HG02938 (cell line): ENCODE measurements at regions not wholly inside any gene's neighbourhood (a gene's known extent, or its start where the extent isn't known, plus 50 kb on each side); places are given as distances from the start of the nearest gene placed in this dataset.
A peak's percentile ranks its signal among the peaks of the same experiment; 100 is the strongest.
"Not testable (repeated sequence)": the region's sequence is repeated elsewhere in the genome, so short reads cannot be mapped to it uniquely, and the experiment has no call there.

Experiments used
- ATAC-seq: cut with Tn5 transposase; IDR thresholded peaks from one replicate; pipeline ENCODE4 v1.9.1; 2021; ENCODE audit warnings: mild to moderate bottlenecking, moderate library complexity; ENCODE audit not compliant: unreplicated experiment

DNA sequence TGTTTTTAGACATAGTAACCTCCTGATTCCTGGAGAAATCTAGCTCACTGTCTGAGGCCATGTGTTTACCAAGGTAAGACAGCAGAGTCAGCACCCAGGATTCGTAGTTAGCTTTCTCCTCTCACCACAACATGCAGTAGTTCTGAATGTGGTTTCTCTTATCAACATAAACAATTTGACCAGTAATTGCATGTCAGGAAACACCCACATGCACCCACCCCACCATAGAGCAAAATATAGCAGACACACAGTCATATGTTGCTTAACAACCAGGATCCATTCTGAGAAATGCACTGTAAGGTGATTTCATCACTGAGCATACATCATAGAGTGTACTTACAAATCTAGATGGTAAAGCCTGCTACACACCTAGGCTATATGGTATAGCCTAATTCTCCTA is 1004.0 kb downstream of the ANKRD7 start:
- no peak for ATAC-seq

DNA sequence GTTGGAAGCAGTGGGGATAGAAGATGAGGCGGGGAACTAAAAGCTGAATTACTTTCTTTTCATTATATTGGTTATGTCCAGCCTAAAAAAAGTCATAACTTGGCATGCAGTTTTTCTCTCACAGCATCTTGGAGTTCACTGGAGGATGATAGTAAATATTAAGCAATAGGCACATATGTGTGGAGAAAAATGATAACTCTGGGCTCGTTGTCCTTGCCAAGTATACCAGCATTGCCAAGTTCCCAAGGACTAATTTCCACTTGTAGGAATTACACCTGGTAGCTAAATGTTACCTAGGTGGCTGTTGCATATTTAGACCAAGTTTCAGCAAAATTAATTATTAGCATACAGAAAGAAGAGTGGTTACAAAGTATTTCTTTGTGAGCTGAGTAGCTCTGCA is 1007.6 kb downstream of the ANKRD7 start:
- no peak for ATAC-seq

DNA sequence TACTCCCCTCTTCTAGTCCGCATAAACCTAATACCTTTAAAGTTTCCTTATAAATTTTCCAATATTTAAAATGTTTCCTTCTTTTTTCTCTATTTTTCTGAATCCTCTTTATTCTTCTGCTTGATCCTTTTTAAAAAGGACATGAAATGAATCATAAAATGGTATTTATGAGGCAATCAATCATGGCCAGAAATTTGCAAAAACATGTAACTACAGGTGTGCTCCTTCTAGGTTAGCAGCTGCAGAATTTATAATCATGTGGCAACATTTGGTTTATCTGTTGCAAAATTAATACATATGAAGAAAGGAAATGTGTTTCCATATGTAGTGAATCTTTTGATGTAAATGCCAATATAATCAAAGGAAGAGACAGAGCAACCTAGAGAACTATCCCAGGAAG is 1008.5 kb downstream of the ANKRD7 start:
- ATAC-seq = no peak

DNA sequence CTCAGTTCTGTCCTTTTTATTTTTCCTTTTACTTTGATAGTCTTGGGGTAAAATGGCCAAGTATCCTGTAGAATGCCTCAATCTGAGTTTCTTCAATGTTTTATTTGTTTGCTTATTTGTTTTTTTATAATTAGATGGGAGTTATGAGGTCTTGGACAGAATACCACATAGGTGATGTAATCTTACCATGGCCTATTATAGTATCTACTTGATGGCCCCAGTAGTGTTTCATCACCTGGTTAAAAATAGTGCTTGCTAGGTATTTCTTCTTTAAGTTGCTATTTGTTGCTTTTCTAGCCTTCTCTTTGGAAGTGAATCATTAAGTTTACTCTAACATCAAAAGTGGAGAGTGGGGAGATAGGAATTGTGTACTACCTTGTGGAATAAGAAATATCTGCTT is 1020.0 kb upstream of the KCND2 start:
- ATAC-seq = no peak

DNA sequence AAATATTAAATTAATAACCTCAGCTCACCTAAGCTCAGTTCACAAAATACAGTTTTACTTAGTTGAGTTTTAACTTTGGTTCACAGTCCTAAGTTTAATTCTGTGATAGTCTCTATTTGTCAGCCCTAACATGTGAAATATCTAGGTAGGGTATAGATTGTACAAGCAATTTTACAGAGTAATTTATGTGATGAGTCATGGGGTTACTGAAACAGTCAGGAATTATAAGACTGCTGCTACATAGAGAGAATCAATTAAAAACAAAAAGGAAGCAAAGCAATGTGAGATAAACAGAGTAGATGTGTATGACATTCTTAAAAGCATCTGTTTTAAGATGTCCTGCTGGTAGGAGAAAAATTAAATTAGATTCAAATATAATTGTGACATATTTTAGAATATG is 1018.2 kb upstream of the KCND2 start:
- ATAC-seq = no peak

DNA sequence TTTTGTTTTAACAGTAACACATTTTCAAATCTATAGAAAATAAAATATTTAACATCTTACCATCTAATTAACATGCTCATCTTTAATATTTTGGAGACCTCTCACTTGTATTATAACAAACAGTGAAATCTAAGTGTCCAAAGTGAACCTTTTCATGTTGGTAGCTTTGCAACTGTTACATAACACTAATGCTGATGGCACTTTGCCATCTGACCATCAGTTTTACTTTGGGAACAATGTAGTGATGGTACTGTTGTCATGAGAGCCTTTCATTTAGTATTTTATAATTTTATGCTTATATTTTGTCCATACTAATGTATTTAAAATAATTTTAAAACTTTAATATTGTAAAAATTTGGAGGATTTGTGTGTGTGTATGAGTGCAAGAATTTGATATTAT is 1017.0 kb upstream of the KCND2 start:
- ATAC-seq = no peak

DNA sequence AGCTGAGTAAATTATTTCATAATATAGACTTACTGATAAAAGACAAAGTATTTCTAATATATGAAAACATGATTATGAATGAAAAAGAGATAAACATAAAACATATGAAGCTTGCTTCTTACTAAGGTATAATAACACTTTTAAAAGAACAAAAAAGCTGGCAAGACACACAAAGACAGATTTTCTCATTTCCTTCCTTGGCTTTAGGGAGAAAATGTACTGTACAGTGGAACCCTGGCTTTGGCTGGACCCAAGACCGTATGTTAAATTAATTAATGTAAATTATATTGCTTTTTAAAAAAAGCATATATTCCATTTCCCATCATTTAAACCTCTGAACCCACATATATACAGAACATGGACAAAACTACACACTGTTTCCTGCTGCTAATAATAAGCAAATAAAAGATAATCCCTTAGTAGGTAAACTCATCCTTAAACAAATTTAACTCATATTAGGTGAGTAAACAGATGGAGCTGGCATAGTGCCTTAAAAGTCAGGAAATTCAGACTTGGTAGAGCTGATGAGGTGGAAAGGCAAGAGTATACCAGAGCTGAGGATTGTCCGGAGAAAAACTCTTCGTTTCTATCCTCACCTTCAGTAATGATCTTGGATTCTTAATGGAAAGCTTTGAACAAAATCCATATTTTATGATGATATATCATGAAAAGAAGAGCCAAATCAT is 1016.4 kb upstream of the KCND2 start:
- ATAC-seq = no peak

DNA sequence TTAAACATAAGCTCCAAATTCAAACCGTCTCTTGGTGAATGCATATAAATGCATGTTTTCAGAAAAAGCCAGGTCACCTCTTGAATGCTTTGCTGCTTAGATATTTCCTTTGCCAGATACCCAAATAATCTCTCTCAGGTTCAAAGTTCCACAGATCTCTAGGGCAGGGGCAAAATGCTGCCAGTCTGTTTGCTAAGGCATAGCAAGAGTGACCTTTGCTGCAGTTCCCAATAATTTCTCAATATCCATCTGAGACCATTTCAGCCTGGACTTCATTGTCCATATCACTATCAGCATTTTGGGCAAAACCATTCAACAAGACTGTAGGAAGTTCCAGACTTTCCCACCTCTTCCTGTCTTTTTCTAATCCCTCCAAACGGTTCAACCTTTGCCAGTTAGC is 1006.2 kb upstream of the KCND2 start:
- not testable (repeated sequence) for ATAC-seq

DNA sequence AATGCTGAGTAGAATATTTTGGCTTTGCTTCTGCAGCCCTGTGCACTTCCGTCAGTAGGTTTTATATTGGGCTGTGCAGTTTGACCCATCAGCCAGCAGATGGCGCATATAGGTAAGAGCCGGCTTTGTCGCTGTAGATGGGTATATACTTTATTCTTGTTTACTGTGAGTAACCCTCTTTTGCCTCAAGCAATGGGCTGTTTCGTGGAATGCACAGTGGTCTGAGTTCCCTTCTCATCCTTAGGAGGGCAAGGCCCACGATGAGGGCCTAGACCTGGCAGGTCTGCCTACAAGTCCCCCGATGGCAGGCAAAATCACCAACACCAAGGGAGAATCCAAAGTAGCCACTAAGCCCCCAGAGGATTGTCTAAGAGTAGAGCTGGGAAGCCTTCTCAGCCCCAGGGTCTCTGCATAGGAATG is 1002.9 kb upstream of the KCND2 start:
- ATAC-seq = peak; percentile 98

DNA sequence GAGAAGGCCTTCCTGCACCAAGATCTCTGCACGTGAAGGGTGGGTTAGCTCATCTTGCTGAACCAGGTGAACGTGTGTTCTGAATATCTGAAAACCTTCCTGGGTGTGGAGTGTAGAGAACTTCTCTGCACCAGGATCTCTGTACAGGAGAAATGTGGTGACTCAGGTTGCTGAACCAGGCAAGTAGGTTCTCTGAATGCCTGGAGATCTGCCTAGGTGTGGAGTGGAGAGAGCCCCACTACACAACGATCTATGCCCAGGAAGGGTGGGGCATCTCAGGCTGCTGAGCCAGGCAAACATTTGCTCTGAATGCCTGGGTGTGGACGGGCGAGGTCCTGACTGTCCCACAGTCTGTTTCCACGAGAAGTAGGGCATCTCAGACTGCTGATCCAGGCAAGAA is 1002.3 kb upstream of the KCND2 start:
- ATAC-seq = no peak

DNA sequence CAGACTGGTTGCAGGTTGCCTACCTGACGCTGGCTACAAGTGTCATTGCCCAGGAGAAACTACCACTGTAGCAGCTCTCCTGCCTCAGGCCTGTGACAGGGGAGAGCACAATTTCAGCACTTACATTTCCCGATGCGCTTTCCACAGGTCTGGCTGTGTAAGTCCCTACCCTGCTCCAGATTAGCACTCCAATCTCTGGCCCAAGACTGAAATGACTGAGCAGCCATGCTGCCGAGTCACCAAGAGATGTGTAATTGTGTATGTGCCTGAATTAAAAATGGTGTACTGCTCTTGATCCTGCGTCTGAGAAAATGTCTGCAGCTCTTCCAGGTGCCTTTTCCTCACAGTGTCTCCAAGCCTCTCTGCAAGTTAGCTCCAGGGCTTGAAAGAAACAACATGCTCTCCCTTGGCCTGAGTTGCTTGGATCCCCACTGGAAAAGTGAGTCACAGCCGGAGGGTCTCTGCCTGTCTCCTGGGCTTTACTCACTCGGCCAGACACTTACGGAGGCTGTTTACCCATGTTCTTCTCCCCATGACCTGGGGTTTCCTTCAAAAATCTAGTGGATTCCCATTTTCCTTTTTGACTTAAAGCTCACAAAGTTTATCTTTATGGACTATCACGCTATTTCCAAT is 1001.7 kb upstream of the KCND2 start:
- ATAC-seq = no peak

DNA sequence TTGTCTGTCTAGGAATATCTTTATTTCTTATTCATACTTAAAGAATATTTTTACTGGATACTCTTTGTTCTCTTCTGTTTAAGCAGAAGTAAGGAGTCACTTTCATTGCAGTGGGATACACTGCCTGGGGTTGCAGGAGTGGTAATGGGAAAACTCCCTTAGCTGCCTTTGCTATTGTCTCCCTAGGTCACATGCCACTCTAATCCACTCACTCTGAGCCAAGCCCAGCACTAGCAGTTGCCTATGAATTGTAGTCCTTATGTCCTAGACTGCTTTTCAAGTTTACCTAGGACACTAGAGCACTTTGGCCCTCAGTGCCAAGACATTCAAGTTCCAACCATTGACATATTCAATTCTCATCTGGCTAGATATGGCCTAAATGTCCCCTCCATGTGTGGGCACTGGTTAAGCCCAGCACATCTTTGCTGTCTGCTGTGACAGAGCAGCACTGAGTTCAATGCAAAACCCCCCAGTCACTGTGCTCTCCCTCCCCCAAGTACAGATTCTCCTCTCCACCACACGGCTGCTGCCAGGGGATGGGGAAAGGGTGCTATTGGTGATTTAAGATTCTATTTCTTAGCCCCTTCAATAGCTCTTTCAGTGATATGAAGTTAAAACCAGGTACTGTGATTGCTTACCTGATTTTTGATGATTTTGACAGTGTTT is 991.7 kb upstream of the KCND2 start:
- ATAC-seq = no peak

DNA sequence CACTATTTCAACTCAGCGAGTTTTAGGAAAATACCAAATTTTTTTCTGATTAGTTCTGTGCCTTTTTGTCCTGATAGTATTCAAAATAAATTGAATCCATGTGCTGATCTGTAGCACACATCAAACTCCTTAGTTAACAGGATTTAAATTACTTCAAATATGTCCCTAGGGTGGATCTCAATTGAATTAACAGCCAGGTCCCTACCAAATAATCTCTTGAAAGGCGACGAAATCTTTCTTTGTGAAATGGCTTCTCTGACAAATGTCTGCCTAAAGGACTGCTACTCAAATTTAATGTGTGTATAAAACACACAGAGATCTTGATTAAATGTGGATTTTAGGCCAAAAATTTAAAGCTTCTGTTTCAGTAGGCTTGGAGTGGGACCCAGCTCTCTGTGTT is 989.6 kb upstream of the KCND2 start:
- no peak for ATAC-seq

DNA sequence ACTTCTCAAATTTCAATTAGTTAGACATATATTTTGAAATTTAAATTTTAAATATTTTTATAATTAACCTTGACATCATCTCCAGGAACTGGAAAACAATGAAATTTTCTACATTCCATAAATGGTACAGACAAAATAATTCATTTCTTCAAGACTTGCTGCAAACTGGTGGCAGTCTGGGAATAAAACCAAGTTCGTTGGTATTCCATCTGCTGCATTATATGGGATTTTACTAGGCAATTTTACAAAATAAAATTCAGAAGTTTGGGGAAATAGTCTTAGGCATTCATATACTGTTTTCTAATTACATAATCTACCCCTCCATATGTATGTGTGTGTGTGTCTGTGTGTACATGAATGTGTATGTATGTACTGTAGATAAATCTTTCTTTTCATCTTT is 984.6 kb upstream of the KCND2 start:
- ATAC-seq = no peak

DNA sequence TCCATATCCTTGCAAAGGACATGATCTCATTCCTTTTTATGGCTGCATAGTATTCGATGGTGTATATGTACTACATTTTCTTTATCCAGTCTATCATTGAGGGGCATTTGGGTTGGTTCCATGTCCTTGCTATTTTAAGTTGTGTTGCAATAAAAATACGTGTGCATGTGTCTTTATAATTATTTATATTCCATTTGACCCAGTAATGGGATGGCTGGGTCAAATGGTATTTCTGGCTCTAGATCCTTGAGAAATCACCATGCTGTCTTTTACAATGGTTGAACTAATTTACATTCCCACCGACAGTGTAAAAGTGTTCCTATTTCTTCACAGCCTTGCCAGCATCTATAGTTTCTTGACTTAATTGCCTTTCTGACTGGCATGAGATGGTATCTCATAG is 972.6 kb upstream of the KCND2 start:
- not testable (repeated sequence) for ATAC-seq

DNA sequence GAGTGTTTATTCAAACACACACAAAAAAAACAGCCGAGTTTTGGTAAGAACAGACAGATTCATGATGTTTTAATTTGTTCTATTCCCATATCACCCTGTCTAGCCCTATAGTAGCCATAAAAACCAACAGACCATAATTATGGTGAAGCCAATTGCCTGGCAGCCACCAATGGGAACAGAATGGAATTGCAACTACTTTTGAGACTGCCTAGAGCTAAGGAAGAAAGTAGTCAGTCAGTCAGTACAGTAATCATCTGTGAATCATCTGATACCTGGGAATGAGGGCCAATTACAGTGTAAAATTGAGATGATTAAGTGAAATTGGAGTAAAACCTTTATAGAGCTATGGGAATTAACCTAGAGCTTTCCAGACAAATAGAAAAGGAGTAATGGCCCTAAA is 952.7 kb upstream of the KCND2 start:
- no peak for ATAC-seq

DNA sequence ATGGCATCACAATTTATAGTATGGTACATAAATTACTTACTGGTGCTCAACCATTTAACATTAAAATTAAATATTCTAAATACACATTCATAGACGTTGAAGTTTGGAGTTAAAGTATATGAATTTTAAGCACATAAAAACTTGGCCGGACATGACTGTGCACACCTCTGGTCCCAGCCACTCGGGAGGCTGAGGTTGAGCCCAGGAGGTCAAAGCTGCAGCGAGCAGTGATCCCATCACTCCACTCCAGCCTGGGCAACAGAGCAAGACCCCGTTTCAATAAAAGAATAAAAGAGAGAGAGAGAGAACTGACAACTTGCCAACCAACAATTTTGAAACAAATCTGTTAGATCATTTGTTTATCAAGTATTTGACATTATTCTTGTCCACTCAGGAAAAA is 943.3 kb upstream of the KCND2 start:
- no peak for ATAC-seq

DNA sequence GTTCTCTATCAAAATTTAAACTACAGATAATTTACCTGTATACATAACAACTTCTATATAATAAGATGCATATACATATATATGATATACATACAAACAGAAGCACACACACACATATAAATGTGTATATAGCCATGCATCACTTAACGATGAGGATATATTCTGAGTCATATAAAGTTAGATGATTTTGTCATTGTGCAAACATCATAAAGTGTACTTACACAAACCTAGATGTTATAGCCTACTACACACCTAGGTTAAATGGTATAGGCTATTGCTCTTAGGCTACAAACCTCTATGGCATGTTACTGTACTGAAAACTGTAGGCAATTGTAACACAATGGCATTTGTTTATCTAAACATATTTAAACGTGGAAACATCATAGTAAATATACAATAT is 937.6 kb upstream of the KCND2 start:
- ATAC-seq = no peak

DNA sequence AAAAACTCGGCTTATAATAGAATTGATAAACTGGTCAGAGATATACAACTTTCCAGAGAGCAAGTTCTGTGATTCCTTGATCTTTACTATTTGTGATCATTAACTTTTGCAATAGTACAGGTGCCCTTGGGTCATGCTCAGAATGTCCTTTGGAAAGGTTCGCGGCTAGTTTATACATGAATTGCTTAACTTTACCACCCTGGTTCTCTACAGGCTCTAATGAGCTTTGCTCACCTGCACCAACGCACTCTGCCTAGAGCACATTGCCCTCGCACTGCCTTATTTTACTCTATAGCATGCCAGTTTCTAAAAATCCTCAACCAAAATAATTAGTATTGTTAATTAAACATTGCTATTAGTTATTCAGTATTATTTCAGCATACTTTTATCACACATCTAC is 931.2 kb upstream of the KCND2 start:
- ATAC-seq = no peak

DNA sequence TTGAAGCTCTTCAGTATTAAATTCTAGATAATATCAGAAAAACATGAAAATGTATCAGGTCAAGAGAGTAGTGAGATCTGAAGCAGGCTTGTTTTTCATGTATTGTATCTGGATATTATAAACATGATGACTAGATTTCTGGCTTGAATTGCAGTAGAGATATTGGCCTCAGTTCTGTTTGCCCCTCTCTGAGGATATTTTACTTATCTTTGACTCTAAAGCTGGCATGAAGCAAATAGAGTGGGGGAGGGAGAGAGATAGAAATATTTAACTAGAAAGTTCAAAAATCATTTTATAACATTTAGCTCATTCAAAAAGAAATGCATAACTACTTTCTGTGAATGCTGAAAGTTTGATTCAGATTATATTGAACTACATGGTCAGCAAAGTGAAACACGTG is 929.7 kb upstream of the KCND2 start:
- no peak for ATAC-seq

DNA sequence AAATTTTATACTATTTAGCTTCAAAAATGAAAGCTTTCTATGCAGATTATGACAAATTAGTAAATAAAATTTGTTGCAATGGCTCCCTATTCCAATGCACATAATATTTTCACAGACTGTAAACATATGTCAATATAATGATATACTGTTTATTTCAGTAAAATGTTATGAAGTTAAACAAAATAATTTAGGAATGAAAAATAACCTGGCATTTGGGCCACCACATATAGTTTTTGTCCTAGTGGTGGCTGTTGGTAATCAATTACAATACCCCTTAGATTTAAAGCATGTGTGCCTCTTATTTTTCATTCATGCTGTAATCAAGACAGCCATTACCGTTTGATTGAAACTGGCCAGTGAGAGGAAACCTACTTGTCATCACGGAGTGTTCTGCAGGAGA is 928.5 kb upstream of the KCND2 start:
- no peak for ATAC-seq

DNA sequence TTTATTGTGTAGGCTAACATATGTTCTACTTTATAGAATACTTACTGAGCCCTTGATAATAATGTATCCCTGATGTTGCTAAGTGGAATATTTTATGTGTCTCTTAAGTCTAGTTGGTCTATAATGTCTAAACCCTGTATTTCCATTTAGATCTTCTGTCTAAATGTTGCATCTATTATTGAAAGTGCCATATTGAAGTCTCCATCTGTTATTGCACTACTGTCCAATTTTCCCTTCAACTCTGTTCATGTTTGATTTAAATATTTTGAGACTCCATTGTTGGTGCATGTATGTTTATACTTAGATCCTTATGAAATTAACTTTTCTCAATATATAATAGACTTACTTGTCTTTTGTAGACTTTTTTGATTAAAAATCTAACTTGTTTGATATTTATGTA is 924.5 kb upstream of the KCND2 start:
- ATAC-seq = no peak

DNA sequence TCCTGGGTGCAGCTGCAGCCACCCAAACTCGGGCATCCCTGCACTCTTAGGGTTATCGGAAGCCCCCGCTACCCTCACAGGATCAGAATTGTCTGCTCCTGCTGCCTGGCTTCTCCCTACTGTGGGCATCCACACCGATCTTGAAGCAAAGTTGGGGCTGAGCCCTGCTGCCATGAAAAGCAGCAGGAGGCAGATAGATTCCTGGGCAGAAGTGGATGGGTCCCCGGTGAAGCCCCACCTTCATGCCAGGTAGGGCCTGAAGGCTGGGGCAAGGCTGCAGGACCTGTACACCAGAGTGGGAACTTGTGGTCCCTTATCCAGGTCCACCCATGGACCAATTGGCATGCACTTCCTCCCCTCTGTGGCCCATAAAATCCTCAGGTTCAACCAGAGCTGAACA is 922.6 kb upstream of the KCND2 start:
- ATAC-seq = no peak
